NCI-H2171 (cell line): ENCODE measurements at regions not wholly inside any gene's neighbourhood (a gene's known extent, or its start where the extent isn't known, plus 50 kb on each side); places are given as distances from the start of the nearest gene placed in this dataset.
"Not testable (repeated sequence)": the region's sequence is repeated elsewhere in the genome, so short reads cannot be mapped to it uniquely, and the experiment has no call there.

Source experiments
- DNase-seq: peaks from one replicate; lab custom pipeline; 2025; lab: John Stamatoyannopoulos, UW

GRCh38 chr16:7278636-7279035, 54.0 kb upstream of the RBFOX1 start:
- DNase-seq: no peak

- no peak for DNase-seq
These were observed 60.0 kb upstream of the RBFOX1 start for GRCh38 chr16:7272567-7273158.

GRCh38 chr16:7271486-7271885, 61.2 kb upstream of the RBFOX1 start:
- no peak for DNase-seq

GRCh38 chr16:7270823-7271222, 61.8 kb upstream of the RBFOX1 start:
- DNase-seq: no peak

GRCh38 chr16:7270006-7270405, 62.6 kb upstream of the RBFOX1 start:
- no peak for DNase-seq

GRCh38 chr16:7268182-7268581, 64.5 kb upstream of the RBFOX1 start:
- DNase-seq: no peak

GRCh38 chr16:7257016-7257415, 75.6 kb upstream of the RBFOX1 start:
- no peak for DNase-seq

GRCh38 chr16:7246578-7246977, 86.1 kb upstream of the RBFOX1 start:
- no peak for DNase-seq

GRCh38 chr16:7239547-7239946, 93.1 kb upstream of the RBFOX1 start:
- no peak for DNase-seq

GRCh38 chr16:7236824-7237410, 95.7 kb upstream of the RBFOX1 start:
- no peak for DNase-seq

- no peak for DNase-seq
These were observed 98.7 kb upstream of the RBFOX1 start for GRCh38 chr16:7233975-7234374.

- no peak for DNase-seq
These were observed 100.9 kb upstream of the RBFOX1 start for GRCh38 chr16:7231762-7232161.

GRCh38 chr16:7229433-7230218, 103.0 kb upstream of the RBFOX1 start:
- DNase-seq: not testable (repeated sequence)

GRCh38 chr16:7227229-7227721, 105.4 kb upstream of the RBFOX1 start:
- DNase-seq: no peak

GRCh38 chr16:7221157-7221556, 111.5 kb upstream of the RBFOX1 start:
- DNase-seq: no peak

GRCh38 chr16:7218936-7219335, 113.7 kb upstream of the RBFOX1 start:
- no peak for DNase-seq

- no peak for DNase-seq
These were observed 114.8 kb upstream of the RBFOX1 start for GRCh38 chr16:7217797-7218196.

- no peak for DNase-seq
These were observed 115.9 kb upstream of the RBFOX1 start for GRCh38 chr16:7216719-7217118.

- DNase-seq: no peak
These were observed 120.9 kb upstream of the RBFOX1 start for GRCh38 chr16:7211781-7212180.

GRCh38 chr16:7209598-7209997, 123.0 kb upstream of the RBFOX1 start:
- DNase-seq: no peak

GRCh38 chr16:7206469-7206868, 126.2 kb upstream of the RBFOX1 start:
- no peak for DNase-seq

GRCh38 chr16:7200320-7200719, 132.3 kb upstream of the RBFOX1 start:
- no peak for DNase-seq

GRCh38 chr16:7185689-7186088, 147.0 kb upstream of the RBFOX1 start:
- DNase-seq: no peak
